Hepatocyte (in vitro differentiated cells): ENCODE measurements at regions not wholly inside any gene's neighbourhood (a gene's known extent, or its start where the extent isn't known, plus 50 kb on each side); places are given as distances from the start of the nearest gene placed in this dataset.

ENCODE experiments used
- DNase-seq: peaks from one replicate; pipeline ENCODE4 v3.0.0-alpha.2; 2016; ENCODE audit warnings: low spot score
- H2AFZ ChIP-seq: fragments of 200-600 bp; sonication (generic); 2 replicates; pipeline ENCODE4 v1.6.0; 2016; ENCODE audit warnings: antibody characterized with exemption, mild to moderate bottlenecking
- H3K27ac ChIP-seq: fragments of 200-600 bp; sonication (generic); 2 replicates; pipeline ENCODE4 v1.5.1; 2016; ENCODE audit warnings: mild to moderate bottlenecking
- H3K27me3 ChIP-seq: fragments of 200-600 bp; sonication (generic); 2 replicates; pipeline ENCODE4 v1.6.1; 2016
- H3K36me3 ChIP-seq: fragments of 200-600 bp; sonication (generic); replicated peaks from 2 replicates; pipeline ENCODE4 v1.5.1; 2016; ENCODE audit warnings: low read depth; ENCODE audit not compliant: insufficient read depth
- H3K4me1 ChIP-seq: fragments of 200-600 bp; sonication (generic); 2 replicates; pipeline ENCODE4 v1.5.1; 2016; ENCODE audit warnings: mild to moderate bottlenecking, moderate library complexity; ENCODE audit not compliant: insufficient read depth
- H3K4me2 ChIP-seq: fragments of 200-600 bp; sonication (generic); 2 replicates; pipeline ENCODE4 v1.6.0; 2016
- H3K4me3 ChIP-seq: fragments of 200-600 bp; sonication (generic); 2 replicates; pipeline ENCODE4 v1.5.1; 2016; ENCODE audit warnings: mild to moderate bottlenecking
- H3K79me2 ChIP-seq: fragments of 200-600 bp; sonication (generic); 2 replicates; pipeline ENCODE4 v1.6.0; 2017; ENCODE audit warnings: mild to moderate bottlenecking
- H3K9me2 ChIP-seq: fragments of 200-600 bp; sonication (generic); replicated peaks from 2 replicates; pipeline ENCODE4 v1.6.0; 2017; ENCODE audit warnings: mild to moderate bottlenecking; ENCODE audit not compliant: insufficient read depth
- H3K9me3 ChIP-seq: fragments of 200-600 bp; sonication (generic); 2 replicates; pipeline ENCODE4 v1.5.1; 2016; ENCODE audit warnings: low read depth, mild to moderate bottlenecking
- H4K20me1 ChIP-seq: fragments of 200-600 bp; sonication (generic); 2 replicates; pipeline ENCODE4 v1.6.0; 2016; ENCODE audit warnings: mild to moderate bottlenecking; ENCODE audit not compliant: insufficient read depth, poor library complexity, severe bottlenecking
- CTCF ChIP-seq: fragments of 200-600 bp; sonication (generic); IDR thresholded peaks from 2 replicates; pipeline ENCODE4 v1.5.1; 2016; ENCODE audit warnings: antibody characterized with exemption, mild to moderate bottlenecking; ENCODE audit not compliant: poor library complexity
- EZH2 ChIP-seq: fragments of 200-600 bp; sonication (generic); IDR thresholded peaks from 2 replicates; pipeline ENCODE4 v1.6.1; 2016; ENCODE audit warnings: antibody characterized with exemption, mild to moderate bottlenecking, borderline replicate concordance
- EZH2phosphoT487 ChIP-seq: fragments of 200-600 bp; sonication (generic); IDR thresholded peaks from one replicate; pipeline ENCODE4 v1.6.1; 2018; ENCODE audit warnings: antibody characterized with exemption, mild to moderate bottlenecking, low read depth, moderate library complexity; ENCODE audit not compliant: unreplicated experiment, severe bottlenecking
- WGBS: methylation state at CpG from one replicate; pipeline ENCODE4 v1.1.6; 2016; ENCODE audit warnings: low lambda C conversion rate; ENCODE audit errors: missing lambda C conversion rate; 5-methylcytosine and 5-hydroxymethylcytosine counted together

GRCh38 chr17:55575058-55575636 lies 63.9 kb upstream of the SMIM36 start:
- no peaks in the 10 kb centered on the region for H3K4me1 ChIP-seq
- H2AFZ ChIP-seq = no peak overlapping the region
- TF ChIP-seq EZH2 (no peak), CTCF (no peak), EZH2phosphoT487 (no peak)
- H3K36me3 ChIP-seq = no peaks in the 10 kb centered on the region
- no peaks in the 10 kb centered on the region for H4K20me1 ChIP-seq
- H3K9me2 ChIP-seq = no peaks in the 10 kb centered on the region
- WGBS = 92% methylated on average over 4 of the region's 4 CpGs
- H3K4me3 ChIP-seq = no peak overlapping the region
- no peaks in the 10 kb centered on the region for H3K9me3 ChIP-seq
- H3K4me2 ChIP-seq = no peak overlapping the region
- H3K27ac ChIP-seq = no peak overlapping the region
- no peaks in the 10 kb centered on the region for H3K79me2 ChIP-seq
- H3K27me3 ChIP-seq = no peaks in the 10 kb centered on the region
- no peak for DNase-seq

GRCh38 chr17:55572599-55572998 lies 61.3 kb upstream of the SMIM36 start:
- Histone ChIP-seq H3K79me2 (no peaks in the 10 kb centered on the region), H3K9me2 (no peaks in the 10 kb centered on the region), H2AFZ (no peak overlapping the region), H3K9me3 (no peaks in the 10 kb centered on the region), H3K27ac (no peak overlapping the region), H3K36me3 (no peaks in the 10 kb centered on the region), H3K4me1 (no peaks in the 10 kb centered on the region), H4K20me1 (no peaks in the 10 kb centered on the region), H3K27me3 (no peaks in the 10 kb centered on the region), H3K4me3 (no peak overlapping the region), H3K4me2 (no peak overlapping the region)
- no peak for TF ChIP-seq EZH2phosphoT487
- TF ChIP-seq CTCF = no peak
- TF ChIP-seq EZH2 = no peak
- no peak for DNase-seq
- 94% methylated on average over 2 of the region's 2 CpGs for WGBS

- DNase-seq = no peak
- Histone ChIP-seq H3K36me3 (no peaks in the 10 kb centered on the region), H3K4me3 (no peak overlapping the region), H3K27me3 (no peaks in the 10 kb centered on the region), H3K27ac (no peak overlapping the region), H2AFZ (no peak overlapping the region), H3K9me3 (no peaks in the 10 kb centered on the region), H4K20me1 (no peaks in the 10 kb centered on the region), H3K4me1 (no peaks in the 10 kb centered on the region), H3K9me2 (no peaks in the 10 kb centered on the region), H3K79me2 (no peaks in the 10 kb centered on the region), H3K4me2 (no peak overlapping the region)
- no peak for TF ChIP-seq CTCF
- TF ChIP-seq EZH2phosphoT487 = no peak
- no peak for TF ChIP-seq EZH2
- 97% methylated on average over 4 of the region's 4 CpGs for WGBS
Measured at GRCh38 chr17:55572139-55572538, 60.9 kb upstream of the SMIM36 start.

GRCh38 chr17:55571095-55571494 lies 59.8 kb upstream of the SMIM36 start:
- TF ChIP-seq EZH2 (no peak), EZH2phosphoT487 (no peak), CTCF (no peak)
- no peaks in the 10 kb centered on the region for H3K4me1 ChIP-seq
- no peak overlapping the region for H2AFZ ChIP-seq
- no peaks in the 10 kb centered on the region for H3K9me2 ChIP-seq
- no peak for DNase-seq
- H3K4me2 ChIP-seq = no peak overlapping the region
- no peak overlapping the region for H3K27ac ChIP-seq
- no peaks in the 10 kb centered on the region for H3K27me3 ChIP-seq
- 91% methylated on average over 2 of the region's 2 CpGs for WGBS
- H3K79me2 ChIP-seq = no peaks in the 10 kb centered on the region
- H3K36me3 ChIP-seq = no peaks in the 10 kb centered on the region
- H4K20me1 ChIP-seq = no peaks in the 10 kb centered on the region
- H3K4me3 ChIP-seq = no peak overlapping the region
- no peaks in the 10 kb centered on the region for H3K9me3 ChIP-seq
